ENCODE measurements at regions not wholly inside any gene's neighbourhood (a gene's known extent, or its start where the extent isn't known, plus 50 kb on each side); places are given as distances from the start of the nearest gene placed in this dataset.

DNA sequence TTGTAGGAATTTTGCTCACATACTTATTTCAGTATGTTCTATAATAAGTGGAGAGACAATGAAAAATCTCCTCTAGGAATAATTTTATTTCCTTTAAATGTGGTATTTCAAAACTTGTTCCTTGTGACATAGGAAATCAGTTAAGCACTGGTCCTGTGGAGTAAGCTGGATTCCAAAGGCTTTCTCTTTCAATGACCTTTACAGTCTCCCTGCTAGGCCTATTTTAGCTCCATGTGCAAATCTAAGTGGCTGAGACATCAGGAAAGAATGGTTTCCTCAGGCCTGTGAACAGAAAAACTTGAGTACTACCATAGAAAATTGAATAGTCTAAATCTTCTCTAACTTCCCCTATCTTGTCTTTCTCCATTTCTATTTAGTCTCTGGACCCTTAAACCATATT, 514.2 kb upstream of the TLE4 start:
- TF ChIP-seq CTCF (IDR thresholded peaks at IDR 0.05) (no peak), EP300 (IDR thresholded peaks at IDR 0.05) (no peak), POLR2A (IDR thresholded peaks at IDR 0.05) (no peak), POLR2AphosphoS5 (IDR thresholded peaks at IDR 0.05) (no peak)
